K562 (cell line): ENCODE measurements at regions not wholly inside any gene's neighbourhood (a gene's known extent, or its start where the extent isn't known, plus 50 kb on each side); places are given as distances from the start of the nearest gene placed in this dataset.

Source experiments
- ATAC-seq: fragments of 200-7000 bp; cut with Tn5 transposase; 3 replicates; pipeline ENCODE4 v1.9.1; 2020; ENCODE audit warnings: moderate library complexity
- BruUV-seq: library from RNA; stranded (reverse); fragments of 400-500 nt; replicated peaks from 2 replicates; lab custom pipeline; 2021; lab: Mats Ljungman, UMichigan
- CTCF ChIA-PET: fragments of 300-600 bp; formaldehyde crosslinking; extraction: SDS; loops from one replicate; lab custom pipeline; 2021; ENCODE audit warnings: low intra/inter-chr PET ratio; lab: Yijun Ruan, JAX
- POLR2A ChIA-PET: fragments of 300-600, 350-650 bp; sonication (Branson Sonifier 250); formaldehyde crosslinking; extraction: SDS; loops from one replicate; lab custom pipeline; 2021; ENCODE audit warnings: antibody characterized with exemption, inconsistent platforms; lab: Yijun Ruan, JAX
- DNase-seq, 4 experiments: peaks; one replicate each; pipeline versions ENCODE4 v3.0.0 to v3.0.0-alpha.2; 2011 to 2018; ENCODE audit warnings: low spot score in 3 of 4, mixed read lengths in 3 of 4; ENCODE audit errors: extremely low read depth in 1 of 4
- FAIRE-seq: peaks from 2 replicates; lab custom pipeline; 2011; peaks lifted over from hg19 to GRCh38; lab: Jason Lieb, UNC
- H2AFZ ChIP-seq: 2 replicates; pipeline ENCODE4 v1.6.0; 2011; ENCODE audit warnings: low read depth, low read length, control low read depth, inconsistent platforms
- H3K27ac ChIP-seq: fragments of 200-600 bp; 3 replicates; pipeline ENCODE4 v1.8.0; 2011; ENCODE audit warnings: low read depth, mild to moderate bottlenecking, control low read depth, inconsistent platforms, low read length, moderate library complexity, mixed read lengths; ENCODE audit errors: extremely low read depth
- H3K27me3 ChIP-seq, 2 experiments: fragments of 300-600 bp in 1 of 2; 2 replicates in 1 of 2; 3 replicates in 1 of 2; pipeline versions ENCODE4 v1.6.0 to v1.8.0; 2011; ENCODE audit warnings: inconsistent platforms in 2 of 2, low read length in 2 of 2, mild to moderate bottlenecking in 1 of 2, mixed read lengths in 1 of 2, moderate library complexity in 1 of 2; ENCODE audit not compliant: control insufficient read depth in 2 of 2, insufficient read depth in 2 of 2
- H3K36me3 ChIP-seq: fragments of 300-600 bp; 3 replicates; pipeline ENCODE4 v1.8.0; 2011; ENCODE audit warnings: mild to moderate bottlenecking, low read length, inconsistent platforms; ENCODE audit not compliant: control insufficient read depth, insufficient read depth
- H3K4me1 ChIP-seq, 2 experiments: fragments of 200-600 bp in 1 of 2; replicated peaks in 1 of 2; 2 replicates in 1 of 2; 3 replicates in 1 of 2; pipeline versions ENCODE4 v1.5.1 to v1.8.0; 2011; ENCODE audit warnings: inconsistent platforms in 2 of 2, low read length in 2 of 2, mild to moderate bottlenecking in 1 of 2, mixed read lengths in 1 of 2, moderate library complexity in 1 of 2; ENCODE audit not compliant: control insufficient read depth in 2 of 2, insufficient read depth in 2 of 2
- H3K4me2 ChIP-seq: 2 replicates; pipeline ENCODE4 v1.6.1; 2011; ENCODE audit warnings: low read length, control low read depth, inconsistent platforms, mixed read lengths; ENCODE audit not compliant: insufficient read depth
- H3K4me3 ChIP-seq: fragments of 200-600 bp; sonication (generic), shearing (Covaris generic); 2 replicates; pipeline ENCODE4 v1.5.1; 2016; ENCODE audit warnings: control low read depth, inconsistent platforms
- H3K79me2 ChIP-seq: fragments of 200-600 bp; 3 replicates; pipeline ENCODE4 v1.8.0; 2011; ENCODE audit warnings: low read length, inconsistent platforms; ENCODE audit not compliant: control insufficient read depth, insufficient read depth
- H3K9ac ChIP-seq, 2 experiments: 2 replicates each; pipeline versions ENCODE4 v1.6.0 to v1.6.1; 2011; ENCODE audit warnings: low read depth in 2 of 2, low read length in 2 of 2, control low read depth in 1 of 2, inconsistent platforms in 1 of 2, mild to moderate bottlenecking in 1 of 2, mixed read lengths in 1 of 2; ENCODE audit not compliant: insufficient read depth in 1 of 2
- H3K9me1 ChIP-seq: one replicate; pipeline ENCODE4 v1.6.0; 2011; ENCODE audit warnings: inconsistent platforms, mild to moderate bottlenecking, low read length, moderate library complexity; ENCODE audit not compliant: control insufficient read depth, insufficient read depth
- H3K9me3 ChIP-seq: replicated peaks from 2 replicates; pipeline ENCODE4 v1.5.1; 2011; ENCODE audit warnings: low read depth, low read length, inconsistent platforms; ENCODE audit not compliant: control insufficient read depth, insufficient read depth
- H4K20me1 ChIP-seq: replicated peaks from 2 replicates; pipeline ENCODE4 v1.6.1; 2011; ENCODE audit warnings: low read length, inconsistent platforms, mixed read lengths; ENCODE audit not compliant: control insufficient read depth, insufficient read depth
- CBX2 ChIP-seq: fragments of 200-600 bp; sonication (generic); IDR thresholded peaks from one replicate; pipeline ENCODE4 v1.6.1; 2012; ENCODE audit warnings: mild to moderate bottlenecking, low read length, inconsistent platforms; ENCODE audit not compliant: insufficient read depth, poor library complexity, severe bottlenecking
- CEBPG ChIP-seq, 3 experiments: fragments of 200-800 bp in 1 of 3; sonication (Bioruptor generic) in 1 of 3; sonication (generic) in 1 of 3; formaldehyde crosslinking in 1 of 3; IDR thresholded peaks in 2 of 3; conservative IDR thresholded peaks in 1 of 3; 2 replicates each; pipeline versions ENCODE4 v1.6.1 to v1.8.0; 2016 to 2022; ENCODE audit warnings: missing compliant biosample characterization in 2 of 3, missing genetic modification characterization in 2 of 3, mild to moderate bottlenecking in 1 of 3, missing genetic modification reagents in 1 of 3
- COPS2 ChIP-seq: fragments of 450-650 bp; conservative IDR thresholded peaks from 2 replicates; pipeline ENCODE4 v1.6.1; 2016; ENCODE audit warnings: mild to moderate bottlenecking, moderate library complexity
- DEAF1 ChIP-seq: fragments of 450-650 bp; formaldehyde crosslinking; IDR thresholded peaks from 2 replicates; pipeline ENCODE4 v1.4.0; 2020; ENCODE audit warnings: mild to moderate bottlenecking, moderate library complexity
- EHMT2 ChIP-seq: fragments of 450-650 bp; IDR thresholded peaks from 2 replicates; pipeline ENCODE4 v1.6.1; 2018; ENCODE audit warnings: antibody characterized with exemption
- ELF2 ChIP-seq: fragments of 250-450 bp; sonication (Bioruptor Pico); IDR thresholded peaks from 2 replicates; pipeline ENCODE4 v1.5.0; 2021; ENCODE audit warnings: mild to moderate bottlenecking
- HDAC1 ChIP-seq, 2 experiments: fragments of 450-650 bp; IDR thresholded peaks; 2 replicates each; pipeline ENCODE4 v1.6.1; 2016 to 2017; ENCODE audit warnings: inconsistent platforms in 1 of 2, mild to moderate bottlenecking in 1 of 2, moderate library complexity in 1 of 2
- NFE2L1 ChIP-seq: fragments of 450-650 bp; IDR thresholded peaks from 2 replicates; pipeline ENCODE4 v1.6.1; 2016; ENCODE audit warnings: missing genetic modification characterization, low read depth, mild to moderate bottlenecking, missing compliant biosample characterization, moderate library complexity, borderline replicate concordance
- NFXL1 ChIP-seq: fragments of 450-650 bp; formaldehyde crosslinking; IDR thresholded peaks from 2 replicates; pipeline ENCODE4 v1.4.0; 2021; ENCODE audit warnings: mild to moderate bottlenecking
- NR3C1 ChIP-seq: sonication (generic); formaldehyde crosslinking; IDR thresholded peaks from 2 replicates; pipeline ENCODE4 v1.8.1; 2022; ENCODE audit warnings: missing genetic modification reagents
- PHF8 ChIP-seq: fragments of 200-600 bp; sonication (generic); IDR thresholded peaks from 2 replicates; pipeline ENCODE4 v1.6.1; 2012; ENCODE audit warnings: mixed run types, mild to moderate bottlenecking, inconsistent platforms, low read length, moderate library complexity, borderline replicate concordance
- RAD21 ChIP-seq, 2 experiments: fragments of 250-450 bp in 1 of 2; fragments of 450-650 bp in 1 of 2; sonication (Bioruptor Pico) in 1 of 2; formaldehyde crosslinking in 1 of 2; IDR thresholded peaks in 1 of 2; conservative IDR thresholded peaks in 1 of 2; 2 replicates each; pipeline versions ENCODE4 v1.4.0 to v1.8.0; 2020 to 2022; ENCODE audit warnings: mild to moderate bottlenecking in 2 of 2, moderate library complexity in 1 of 2
- RBM39 ChIP-seq: fragments of 200-400 bp; formaldehyde crosslinking; optimal IDR thresholded peaks from 2 replicates; pipeline ENCODE3; 2018; ENCODE audit warnings: low read depth, low read length
- TRIM24 ChIP-seq, 2 experiments: fragments of 450-650 bp; IDR thresholded peaks; 2 replicates each; pipeline ENCODE4 v1.6.1; 2016
- ZNF217 ChIP-seq: sonication (generic); formaldehyde crosslinking; IDR thresholded peaks from 2 replicates; pipeline ENCODE4 v1.8.0; 2022; ENCODE audit warnings: mild to moderate bottlenecking, missing genetic modification reagents
- ZNF444 ChIP-seq: fragments of 250-450 bp; sonication (Bioruptor Pico); IDR thresholded peaks from 2 replicates; pipeline ENCODE4 v1.4.0; 2020; ENCODE audit warnings: mild to moderate bottlenecking, moderate library complexity
- ZNF561 ChIP-seq: fragments of 450-650 bp; formaldehyde crosslinking; conservative IDR thresholded peaks from 2 replicates; pipeline ENCODE4 v1.4.0; 2020; ENCODE audit warnings: mild to moderate bottlenecking, moderate library complexity
- ZNF695 ChIP-seq: fragments of 450-650 bp; formaldehyde crosslinking; IDR thresholded peaks from 2 replicates; pipeline ENCODE4 v1.4.0; 2020; ENCODE audit warnings: mild to moderate bottlenecking, moderate library complexity
- in situ Hi-C: fragments of 300-500 bp; cut with MboI; formaldehyde crosslinking; loops from 4 replicates; pipeline ENCODE4 v1.15.0; 2018; ENCODE audit warnings: inconsistent platforms, mixed read lengths
- intact Hi-C: fragments of 100-400 bp; cut with micrococcal nuclease; formaldehyde crosslinking; loops from 2 replicates; pipeline ENCODE4 v1.14.2; 2022

GRCh38 chr2:88834376-88834775 lies 142.9 kb downstream of the RPIA start:
- BruUV-seq, result no TSS peak
- CTCF ChIA-PET, result no interaction called here
- H4K20me1 ChIP-seq, result no peaks in the 10 kb centered on the region
- FAIRE-seq, result no peak
- TF ChIP-seq NFE2L1 (tag) (no peak), DEAF1 (CRISPR knock-in tag) (no peak), HDAC1 (IDR thresholded peaks at IDR 0.05) (no peak), RAD21 (CRISPR knock-in tag; conservative IDR thresholded peaks at IDR 0.05 in 1 of 2, IDR thresholded peaks at IDR 0.05 in 1 of 2) (no peak), ZNF217 (CRISPR knock-in tag) (no peak), CEBPG (CRISPR knock-in tag; IDR thresholded peaks at IDR 0.05) (no peak), CEBPG (tag; conservative IDR thresholded peaks at IDR 0.05 in 1 of 2, IDR thresholded peaks at IDR 0.05 in 1 of 2) (no peak), ZNF444 (CRISPR knock-in tag) (no peak), ELF2 (CRISPR knock-in tag) (no peak), CBX2 (no peak), EHMT2 (no peak), PHF8 (no peak), NFXL1 (no peak), TRIM24 (IDR thresholded peaks at IDR 0.05) (no peak), RBM39 (no peak), ZNF695 (CRISPR knock-in tag) (no peak), ZNF561 (no peak), NR3C1 (CRISPR knock-in tag) (no peak), COPS2 (no peak)
- no peaks in the 10 kb centered on the region for H3K36me3 ChIP-seq
- H3K27me3 ChIP-seq, result peaks cover 0 to 7% of the 10 kb centered on the region in 2 experiments; a peak in 2 of 5 replicates
- H3K27ac ChIP-seq, result no peak overlapping the region
- H3K79me2 ChIP-seq, result no peaks in the 10 kb centered on the region
- no peak overlapping the region for H3K4me2 ChIP-seq
- H3K4me1 ChIP-seq, result no peaks in the 10 kb centered on the region
- H2AFZ ChIP-seq, result no peak overlapping the region
- in situ Hi-C loops (no loop called here), intact Hi-C loops (loop anchor here (5.0 kb wide), 3 partner anchors 38 to 92 kb away; no protein-coding TSS in a partner anchor)
- POLR2A ChIA-PET, result no interaction called here
- no peak overlapping the region for H3K9ac ChIP-seq
- ATAC-seq, result no peak
- no peak overlapping the region for H3K4me3 ChIP-seq
- no peaks in the 10 kb centered on the region for H3K9me1 ChIP-seq
- H3K9me3 ChIP-seq, result no peaks in the 10 kb centered on the region
- no peak for DNase-seq
